ENCODE measurements at regions not wholly inside any gene's neighbourhood (a gene's known extent, or its start where the extent isn't known, plus 50 kb on each side); places are given as distances from the start of the nearest gene placed in this dataset.

GRCh38 chr12:71242511-71242910, 84.7 kb upstream of the TSPAN8 start:
- intact Hi-C loops (cut with micrococcal nuclease; ENCODE audit: unreplicated experiment): no loop called here
- no peak overlapping the region for H3K4me3 ChIP-seq (ENCODE audit: low read depth, low read length, poor library complexity, severe bottlenecking)
- no TSS peak for BruUV-seq (replicated peaks)
- no peaks in the 10 kb centered on the region for H3K9me3 ChIP-seq (ENCODE audit: low read length)
- H3K4me2 ChIP-seq (ENCODE audit: low read length): no peak overlapping the region
- H3K36me3 ChIP-seq (ENCODE audit: insufficient read depth, low read length): no peaks in the 10 kb centered on the region
- no peak for TF ChIP-seq EZH2phosphoT487 (IDR thresholded peaks at IDR 0.05; ENCODE audit: borderline replicate concordance, low read depth, low read length)
- TF ChIP-seq, protein P1, sequence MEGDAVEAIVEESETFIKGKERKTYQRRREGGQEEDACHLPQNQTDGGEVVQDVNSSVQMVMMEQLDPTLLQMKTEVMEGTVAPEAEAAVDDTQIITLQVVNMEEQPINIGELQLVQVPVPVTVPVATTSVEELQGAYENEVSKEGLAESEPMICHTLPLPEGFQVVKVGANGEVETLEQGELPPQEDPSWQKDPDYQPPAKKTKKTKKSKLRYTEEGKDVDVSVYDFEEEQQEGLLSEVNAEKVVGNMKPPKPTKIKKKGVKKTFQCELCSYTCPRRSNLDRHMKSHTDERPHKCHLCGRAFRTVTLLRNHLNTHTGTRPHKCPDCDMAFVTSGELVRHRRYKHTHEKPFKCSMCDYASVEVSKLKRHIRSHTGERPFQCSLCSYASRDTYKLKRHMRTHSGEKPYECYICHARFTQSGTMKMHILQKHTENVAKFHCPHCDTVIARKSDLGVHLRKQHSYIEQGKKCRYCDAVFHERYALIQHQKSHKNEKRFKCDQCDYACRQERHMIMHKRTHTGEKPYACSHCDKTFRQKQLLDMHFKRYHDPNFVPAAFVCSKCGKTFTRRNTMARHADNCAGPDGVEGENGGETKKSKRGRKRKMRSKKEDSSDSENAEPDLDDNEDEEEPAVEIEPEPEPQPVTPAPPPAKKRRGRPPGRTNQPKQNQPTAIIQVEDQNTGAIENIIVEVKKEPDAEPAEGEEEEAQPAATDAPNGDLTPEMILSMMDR (conservative IDR thresholded peaks at IDR 0.05; ENCODE audit: low read length): no peak
- no peak overlapping the region for H3K27ac ChIP-seq (ENCODE audit: low read depth, low read length, poor library complexity, severe bottlenecking)
- H3K79me2 ChIP-seq (ENCODE audit: insufficient read depth, low read depth, low read length): no peaks in the 10 kb centered on the region
- no peaks in the 10 kb centered on the region for H4K20me1 ChIP-seq (ENCODE audit: insufficient read depth, low read length)
- no peak for DNase-seq (ENCODE audit: low spot score)
- ChIA-PET POLR2A (interaction anchor here (0.7 kb wide), 2 partner anchors 153 to 433 kb away, joined by 4 read pairs; no protein-coding TSS in a partner anchor), CTCF (ENCODE audit: unreplicated experiment) (no interaction called here)
- no peaks in the 10 kb centered on the region for H3K9me2 ChIP-seq (ENCODE audit: insufficient read depth, low read length)
- H2AFZ ChIP-seq (ENCODE audit: low read length): no peak overlapping the region
- H3K4me1 ChIP-seq (ENCODE audit: insufficient read depth, low read length, poor library complexity, severe bottlenecking): no peaks in the 10 kb centered on the region

DNA sequence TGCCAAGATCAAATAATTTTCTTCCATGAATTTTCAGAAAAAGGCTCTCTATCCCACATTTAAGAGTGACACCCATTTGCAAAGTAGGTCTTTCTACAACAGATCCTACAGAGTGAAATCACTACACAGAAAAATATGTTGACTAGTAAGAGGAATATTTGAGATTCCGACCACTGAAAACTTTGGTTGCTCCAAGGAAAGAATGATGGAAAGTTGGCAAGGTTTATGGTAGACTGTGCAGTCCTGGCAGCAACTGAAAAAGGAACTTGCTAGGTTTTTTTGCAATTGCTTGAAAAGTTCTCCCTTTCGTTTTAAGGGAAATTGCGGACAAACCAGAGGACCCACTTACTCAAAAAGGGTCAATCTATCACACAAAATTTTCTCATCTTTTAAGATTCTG, 83.1 kb upstream of the TSPAN8 start:
- ChIA-PET CTCF (ENCODE audit: unreplicated experiment) (no interaction called here), POLR2A (interaction anchor here (0.9 kb wide), 1 partner anchor 991 kb away, joined by 3 read pairs; no protein-coding TSS in a partner anchor)
- H3K4me3 ChIP-seq (ENCODE audit: low read depth, low read length, poor library complexity, severe bottlenecking): no peak overlapping the region
- H3K4me1 ChIP-seq (ENCODE audit: insufficient read depth, low read length, poor library complexity, severe bottlenecking): no peaks in the 10 kb centered on the region
- no peak for DNase-seq (ENCODE audit: low spot score)
- H3K27ac ChIP-seq (ENCODE audit: low read depth, low read length, poor library complexity, severe bottlenecking): no peak overlapping the region
- no peaks in the 10 kb centered on the region for H4K20me1 ChIP-seq (ENCODE audit: insufficient read depth, low read length)
- H3K79me2 ChIP-seq (ENCODE audit: insufficient read depth, low read depth, low read length): no peaks in the 10 kb centered on the region
- BruUV-seq (replicated peaks): no TSS peak
- no peak overlapping the region for H2AFZ ChIP-seq (ENCODE audit: low read length)
- intact Hi-C loops (cut with micrococcal nuclease; ENCODE audit: unreplicated experiment): no loop called here
- no peaks in the 10 kb centered on the region for H3K9me2 ChIP-seq (ENCODE audit: insufficient read depth, low read length)
- TF ChIP-seq, protein P1 (conservative IDR thresholded peaks at IDR 0.05; ENCODE audit: low read length): no peak
- no peak for TF ChIP-seq EZH2phosphoT487 (IDR thresholded peaks at IDR 0.05; ENCODE audit: borderline replicate concordance, low read depth, low read length)
- no peaks in the 10 kb centered on the region for H3K36me3 ChIP-seq (ENCODE audit: insufficient read depth, low read length)
- H3K4me2 ChIP-seq (ENCODE audit: low read length): no peak overlapping the region
- H3K9me3 ChIP-seq (ENCODE audit: low read length): no peaks in the 10 kb centered on the region

DNA sequence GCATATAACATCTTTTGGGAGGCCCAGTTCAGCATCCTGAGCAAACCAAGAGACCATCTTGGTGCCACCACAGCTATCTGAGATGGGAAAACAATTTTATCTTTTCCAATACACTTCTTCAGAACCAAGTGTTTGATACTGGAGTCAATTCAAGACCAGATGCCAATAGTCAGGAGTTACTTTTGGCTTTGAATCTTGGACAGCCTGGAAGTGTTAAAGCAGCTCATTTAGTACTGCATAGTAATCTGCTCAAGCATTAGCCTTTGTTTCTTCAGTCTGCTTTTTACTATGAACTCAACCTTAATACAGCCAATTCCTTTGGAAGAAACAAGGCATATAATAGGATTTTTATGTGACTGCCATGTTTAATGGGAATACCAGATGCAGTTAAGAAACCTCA, 81.9 kb upstream of the TSPAN8 start:
- CTCF ChIA-PET (ENCODE audit: unreplicated experiment): no interaction called here
- DNase-seq (ENCODE audit: low spot score): no peak
- no TSS peak for BruUV-seq (replicated peaks)
- intact Hi-C loops (cut with micrococcal nuclease; ENCODE audit: unreplicated experiment): no loop called here
- no peak overlapping the region for H3K4me2 ChIP-seq (ENCODE audit: low read length)
- no peaks in the 10 kb centered on the region for H3K9me2 ChIP-seq (ENCODE audit: insufficient read depth, low read length)
- no peaks in the 10 kb centered on the region for H3K4me1 ChIP-seq (ENCODE audit: insufficient read depth, low read length, poor library complexity, severe bottlenecking)
- no peaks in the 10 kb centered on the region for H3K36me3 ChIP-seq (ENCODE audit: insufficient read depth, low read length)
- TF ChIP-seq, protein P1 (conservative IDR thresholded peaks at IDR 0.05; ENCODE audit: low read length): no peak
- no peak for TF ChIP-seq EZH2phosphoT487 (IDR thresholded peaks at IDR 0.05; ENCODE audit: borderline replicate concordance, low read depth, low read length)
- H2AFZ ChIP-seq (ENCODE audit: low read length): no peak overlapping the region
- H3K27ac ChIP-seq (ENCODE audit: low read depth, low read length, poor library complexity, severe bottlenecking): no peak overlapping the region
- POLR2A ChIA-PET: no interaction called here
- no peaks in the 10 kb centered on the region for H3K9me3 ChIP-seq (ENCODE audit: low read length)
- H3K4me3 ChIP-seq (ENCODE audit: low read depth, low read length, poor library complexity, severe bottlenecking): no peak overlapping the region
- no peaks in the 10 kb centered on the region for H4K20me1 ChIP-seq (ENCODE audit: insufficient read depth, low read length)
- no peaks in the 10 kb centered on the region for H3K79me2 ChIP-seq (ENCODE audit: insufficient read depth, low read depth, low read length)
